Spleen (tissue), 7 donors: ENCODE measurements at regions not wholly inside any gene's neighbourhood (a gene's known extent, or its start where the extent isn't known, plus 50 kb on each side); places are given as distances from the start of the nearest gene placed in this dataset.

Source experiments
- POLR2A ChIP-seq, 3 donors: fragments of 450-650 bp; IDR thresholded peaks; one replicate each; pipeline ENCODE4 v1.5.1; 2017; ENCODE audit warnings: antibody characterized with exemption in 3 of 3, mild to moderate bottlenecking in 1 of 3
- POLR2AphosphoS5 ChIP-seq, 3 donors: sonication (generic); formaldehyde crosslinking; IDR thresholded peaks; one replicate each; pipeline ENCODE4 v1.5.1; 2017; ENCODE audit warnings: antibody characterized with exemption in 3 of 3
- TF ChIP-seq, protein P1 (sequence below), 11 experiments: fragments of 200-600 bp in 7 of 11; fragments of 450-650 bp in 4 of 11; sonication (generic) in 4 of 11; IDR thresholded peaks in 8 of 11; conservative IDR thresholded peaks in 3 of 11; 1 replicate in 7 of 11; 2 replicates in 4 of 11; pipeline versions ENCODE4 v1.4.0 to v1.8.0; 2016 to 2021; ENCODE audit warnings: antibody characterized with exemption in 11 of 11, inconsistent platforms in 4 of 11, mild to moderate bottlenecking in 1 of 11
- donor health status: DM: no; HTN: no; CAD: no; lungs with moderate emphysema.
- donor health status: DM: no; HTN: no; CAD: no.
- donor health status: DM: no; HTN: no; CAD: no.

DNA sequence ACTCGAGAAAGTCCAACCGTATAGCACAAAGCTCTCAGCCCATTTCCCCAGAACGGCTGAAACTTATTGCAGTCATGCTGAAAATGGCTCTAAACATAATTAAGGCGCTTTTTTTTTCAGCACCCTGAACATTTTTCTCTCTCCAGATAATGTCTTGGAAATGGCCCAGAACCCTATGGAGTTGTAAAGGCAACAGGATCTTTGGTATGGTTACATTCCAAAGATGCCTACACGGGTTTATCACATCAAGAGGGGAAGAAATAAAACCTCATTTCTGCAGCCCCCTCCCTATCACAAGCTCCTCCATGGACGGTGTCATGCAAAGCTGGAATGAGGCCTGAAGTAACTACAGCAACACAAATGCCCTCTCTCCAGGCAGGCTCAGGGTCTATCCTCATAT lies 126.4 kb upstream of the GALNT2 start:
- TF ChIP-seq, protein P1, sequence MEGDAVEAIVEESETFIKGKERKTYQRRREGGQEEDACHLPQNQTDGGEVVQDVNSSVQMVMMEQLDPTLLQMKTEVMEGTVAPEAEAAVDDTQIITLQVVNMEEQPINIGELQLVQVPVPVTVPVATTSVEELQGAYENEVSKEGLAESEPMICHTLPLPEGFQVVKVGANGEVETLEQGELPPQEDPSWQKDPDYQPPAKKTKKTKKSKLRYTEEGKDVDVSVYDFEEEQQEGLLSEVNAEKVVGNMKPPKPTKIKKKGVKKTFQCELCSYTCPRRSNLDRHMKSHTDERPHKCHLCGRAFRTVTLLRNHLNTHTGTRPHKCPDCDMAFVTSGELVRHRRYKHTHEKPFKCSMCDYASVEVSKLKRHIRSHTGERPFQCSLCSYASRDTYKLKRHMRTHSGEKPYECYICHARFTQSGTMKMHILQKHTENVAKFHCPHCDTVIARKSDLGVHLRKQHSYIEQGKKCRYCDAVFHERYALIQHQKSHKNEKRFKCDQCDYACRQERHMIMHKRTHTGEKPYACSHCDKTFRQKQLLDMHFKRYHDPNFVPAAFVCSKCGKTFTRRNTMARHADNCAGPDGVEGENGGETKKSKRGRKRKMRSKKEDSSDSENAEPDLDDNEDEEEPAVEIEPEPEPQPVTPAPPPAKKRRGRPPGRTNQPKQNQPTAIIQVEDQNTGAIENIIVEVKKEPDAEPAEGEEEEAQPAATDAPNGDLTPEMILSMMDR (IDR thresholded peaks at IDR 0.05 in 8 of 11, conservative IDR thresholded peaks at IDR 0.05 in 3 of 11), result no peak
- TF ChIP-seq POLR2A (IDR thresholded peaks at IDR 0.05) (no peak), POLR2AphosphoS5 (IDR thresholded peaks at IDR 0.05) (no peak)
